Hematopoietic multipotent progenitor cell treated with erythropoietin and hydrocortisone succinate and interleukin-3 and kit ligand, for 15 days (in vitro differentiated cells): ENCODE measurements at regions not wholly inside any gene's neighbourhood (a gene's known extent, or its start where the extent isn't known, plus 50 kb on each side); places are given as distances from the start of the nearest gene placed in this dataset.
"Not testable (repeated sequence)": the region's sequence is repeated elsewhere in the genome, so short reads cannot be mapped to it uniquely, and the experiment has no call there.

ENCODE experiments used
- DNase-seq: peaks from one replicate; pipeline ENCODE4 v3.0.0-alpha.2; 2015; ENCODE audit warnings: low spot score

- DNase-seq = no peak
Observed at GRCh38 chr1:104019675-104020049, 270.0 kb downstream of the AMY1C start.

GRCh38 chr1:104028416-104029035, 278.8 kb downstream of the AMY1C start:
- DNase-seq = no peak

GRCh38 chr1:104029456-104029970, 279.8 kb downstream of the AMY1C start:
- DNase-seq = no peak

GRCh38 chr1:104056786-104057185, 307.1 kb downstream of the AMY1C start:
- DNase-seq = no peak

GRCh38 chr1:104057219-104057898, 307.7 kb downstream of the AMY1C start:
- DNase-seq = not testable (repeated sequence)

GRCh38 chr1:104061637-104062036, 311.9 kb downstream of the AMY1C start:
- DNase-seq = not testable (repeated sequence)

GRCh38 chr1:104064399-104064798, 314.7 kb downstream of the AMY1C start:
- DNase-seq = no peak

GRCh38 chr1:104072915-104073371, 323.2 kb downstream of the AMY1C start:
- DNase-seq = no peak

GRCh38 chr1:104073463-104073902, 323.8 kb downstream of the AMY1C start:
- DNase-seq = no peak

- no peak for DNase-seq
Observed at GRCh38 chr1:104082221-104082620, 332.5 kb downstream of the AMY1C start.

- no peak for DNase-seq
Observed at GRCh38 chr1:104084380-104084779, 334.7 kb downstream of the AMY1C start.

- no peak for DNase-seq
Observed at GRCh38 chr1:104092698-104093097, 343.0 kb downstream of the AMY1C start.

- no peak for DNase-seq
Observed at GRCh38 chr1:104098837-104099236, 349.1 kb downstream of the AMY1C start.

GRCh38 chr1:104100115-104100514, 350.4 kb downstream of the AMY1C start:
- no peak for DNase-seq

GRCh38 chr1:104105465-104105864, 355.8 kb downstream of the AMY1C start:
- no peak for DNase-seq

- no peak for DNase-seq
Observed at GRCh38 chr1:104120525-104120924, 370.8 kb downstream of the AMY1C start.

GRCh38 chr1:104121271-104121670, 371.6 kb downstream of the AMY1C start:
- DNase-seq = no peak

GRCh38 chr1:104125266-104125665, 375.6 kb downstream of the AMY1C start:
- no peak for DNase-seq

GRCh38 chr1:104125970-104126369, 376.3 kb downstream of the AMY1C start:
- no peak for DNase-seq

- no peak for DNase-seq
Observed at GRCh38 chr1:104132382-104132973, 382.8 kb downstream of the AMY1C start.

GRCh38 chr1:104135036-104135435, 385.3 kb downstream of the AMY1C start:
- DNase-seq = not testable (repeated sequence)

GRCh38 chr1:104136621-104137020, 386.9 kb downstream of the AMY1C start:
- no peak for DNase-seq

- DNase-seq = no peak
Observed at GRCh38 chr1:104156738-104157137, 407.0 kb downstream of the AMY1C start.
